Liver (tissue), 8 donors: ENCODE measurements at regions not wholly inside any gene's neighbourhood (a gene's known extent, or its start where the extent isn't known, plus 50 kb on each side); places are given as distances from the start of the nearest gene placed in this dataset.

Experiments
- DNase-seq: peaks from one replicate; pipeline ENCODE4 v3.0.0-alpha.2; 2017; ENCODE audit warnings: low spot score
- H3K27ac ChIP-seq, 2 donors: one replicate each; pipeline ENCODE4 v1.7.0; 2013; ENCODE audit warnings: inconsistent platforms in 2 of 2, low read length in 2 of 2, control low read depth in 1 of 2, low read depth in 1 of 2, mild to moderate bottlenecking in 1 of 2
- H3K27me3 ChIP-seq, 4 donors: one replicate each; pipeline versions ENCODE4 v1.6.1 to v1.7.0; 2013; ENCODE audit warnings: low read length in 3 of 4, inconsistent platforms in 1 of 4, mild to moderate bottlenecking in 1 of 4, moderate library complexity in 1 of 4; ENCODE audit not compliant: control insufficient read depth in 4 of 4, insufficient read depth in 4 of 4
- H3K36me3 ChIP-seq, 4 donors: one replicate each; pipeline versions ENCODE4 v1.6.1 to v1.7.0; 2013; ENCODE audit warnings: low read length in 3 of 4, mild to moderate bottlenecking in 3 of 4, low read depth in 1 of 4, moderate library complexity in 1 of 4; ENCODE audit not compliant: control insufficient read depth in 4 of 4, insufficient read depth in 3 of 4
- H3K4me1 ChIP-seq, 4 donors: one replicate each; pipeline versions ENCODE4 v1.6.1 to v1.7.0; 2013; ENCODE audit warnings: low read length in 3 of 4, mild to moderate bottlenecking in 3 of 4, moderate library complexity in 1 of 4; ENCODE audit not compliant: control insufficient read depth in 4 of 4, insufficient read depth in 4 of 4
- H3K4me3 ChIP-seq, 3 donors: one replicate each; pipeline versions ENCODE4 v1.6.1 to v1.7.0; 2013; ENCODE audit warnings: low read length in 3 of 3, control low read depth in 1 of 3, low read depth in 1 of 3, mild to moderate bottlenecking in 1 of 3
- H3K9ac ChIP-seq, 2 donors: one replicate each; pipeline ENCODE4 v1.7.0; 2013; ENCODE audit warnings: low read length in 2 of 2, mild to moderate bottlenecking in 2 of 2, moderate library complexity in 2 of 2, control low read depth in 1 of 2, low read depth in 1 of 2
- H3K9me3 ChIP-seq, 4 donors: one replicate each; pipeline versions ENCODE4 v1.6.1 to v1.7.0; 2013; ENCODE audit warnings: low read length in 3 of 4; ENCODE audit not compliant: control insufficient read depth in 4 of 4
- ATF3 ChIP-seq: IDR thresholded peaks from 2 replicates; pipeline ENCODE4 v1.6.1; 2016; ENCODE audit warnings: antibody characterized with exemption
- EGR1 ChIP-seq, 2 donors: IDR thresholded peaks; 2 replicates each; pipeline ENCODE4 v1.6.1; 2016 to 2018; ENCODE audit warnings: antibody characterized with exemption in 2 of 2, low read depth in 2 of 2
- FOXA1 ChIP-seq: IDR thresholded peaks from 2 replicates; pipeline ENCODE4 v1.6.1; 2016; ENCODE audit warnings: antibody characterized with exemption
- FOXA2 ChIP-seq: IDR thresholded peaks from 2 replicates; pipeline ENCODE4 v1.6.1; 2016; ENCODE audit warnings: antibody characterized with exemption
- GABPA ChIP-seq, 2 donors: IDR thresholded peaks in 1 of 2; conservative IDR thresholded peaks in 1 of 2; 2 replicates each; pipeline ENCODE4 v1.6.1; 2016; ENCODE audit warnings: antibody characterized with exemption in 2 of 2, mild to moderate bottlenecking in 1 of 2, moderate library complexity in 1 of 2
- HNF4A ChIP-seq, 2 donors: conservative IDR thresholded peaks; 2 replicates each; pipeline ENCODE4 v1.6.1; 2016; ENCODE audit warnings: antibody characterized with exemption in 2 of 2, mild to moderate bottlenecking in 2 of 2
- HNF4G ChIP-seq: IDR thresholded peaks from 2 replicates; pipeline ENCODE4 v1.6.1; 2016; ENCODE audit warnings: antibody characterized with exemption
- JUND ChIP-seq, 2 donors: IDR thresholded peaks; 2 replicates each; pipeline ENCODE4 v1.6.1; 2016; ENCODE audit warnings: antibody characterized with exemption in 2 of 2
- NR2F2 ChIP-seq: IDR thresholded peaks from 2 replicates; pipeline ENCODE4 v1.6.1; 2016; ENCODE audit warnings: antibody characterized with exemption
- RAD21 ChIP-seq, 2 donors: IDR thresholded peaks; 2 replicates each; pipeline ENCODE4 v1.6.1; 2016; ENCODE audit warnings: antibody characterized with exemption in 2 of 2, mild to moderate bottlenecking in 2 of 2
- REST ChIP-seq: IDR thresholded peaks from 2 replicates; pipeline ENCODE4 v1.6.1; 2016; ENCODE audit warnings: antibody characterized with exemption, mild to moderate bottlenecking
- RXRA ChIP-seq, 2 donors: IDR thresholded peaks; 2 replicates each; pipeline ENCODE4 v1.6.1; 2017 to 2018; ENCODE audit warnings: antibody characterized with exemption in 2 of 2, mild to moderate bottlenecking in 1 of 2
- SP1 ChIP-seq: IDR thresholded peaks from 2 replicates; pipeline ENCODE4 v1.6.1; 2018; ENCODE audit warnings: antibody characterized with exemption, mild to moderate bottlenecking
- TAF1 ChIP-seq: conservative IDR thresholded peaks from 2 replicates; pipeline ENCODE4 v1.6.1; 2016; ENCODE audit warnings: antibody characterized with exemption, mild to moderate bottlenecking
- YY1 ChIP-seq: IDR thresholded peaks from 2 replicates; pipeline ENCODE4 v1.6.1; 2016; ENCODE audit warnings: antibody characterized with exemption, mild to moderate bottlenecking
- WGBS: extraction: QIAGEN DNeasy Blood & Tissue Kit; methylation state at CpG from one replicate; pipeline ENCODE4 v1.1.7; 2013; 5-methylcytosine and 5-hydroxymethylcytosine counted together
- TF ChIP-seq, protein P1 (sequence below): IDR thresholded peaks from 2 replicates; pipeline ENCODE4 v1.6.1; 2016; ENCODE audit warnings: antibody characterized with exemption
- TF ChIP-seq, protein P2 (sequence below): fragments of 150-350 bp; IDR thresholded peaks from 2 replicates; pipeline ENCODE4 v1.5.1; 2017; ENCODE audit warnings: improper control_type of control experiment, low read depth, low read length; ENCODE audit not compliant: missing input control
- TF ChIP-seq, protein P3 (sequence below): IDR thresholded peaks from 2 replicates; pipeline ENCODE4 v1.6.1; 2016; ENCODE audit warnings: antibody characterized with exemption
- donor health status: healthy.
- donor health status: healthy.
- donor health status: healthy.
- donor health status: healthy.
- donor health status: healthy.

DNA sequence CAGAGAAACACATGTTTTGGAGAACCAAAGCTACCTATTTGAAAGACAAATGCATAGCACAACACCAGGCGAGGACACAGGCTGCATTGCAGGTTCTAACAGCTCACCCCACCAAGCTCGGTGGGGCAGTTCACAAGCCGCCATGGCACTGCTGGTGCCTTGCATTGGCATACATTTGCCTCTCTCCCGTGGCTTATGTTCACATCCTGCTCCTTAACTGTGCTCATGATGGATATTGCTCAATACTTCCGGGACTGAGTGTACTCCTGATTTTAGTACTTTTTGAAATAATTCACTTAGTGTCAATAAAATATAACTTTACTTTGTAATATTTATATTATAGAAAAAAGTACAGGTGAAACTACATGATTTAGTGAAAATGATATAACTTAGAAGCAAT, 1187.4 kb upstream of the NCAM2 start:
- H3K9me3 ChIP-seq = no peaks in the 10 kb centered on the region
- 46% methylated on average over 5 of the region's 5 CpGs for WGBS
- H3K27ac ChIP-seq = no peak overlapping the region
- no peak for TF ChIP-seq GABPA (IDR thresholded peaks at IDR 0.05 in 1 of 2, conservative IDR thresholded peaks at IDR 0.05 in 1 of 2)
- TF ChIP-seq HNF4A (conservative IDR thresholded peaks at IDR 0.05) = no peak
- TF ChIP-seq TAF1 = no peak
- TF ChIP-seq HNF4G = no peak
- no peak for TF ChIP-seq EGR1 (IDR thresholded peaks at IDR 0.05; ENCODE audit: low read depth in 2 of 2)
- TF ChIP-seq NR2F2 = no peak
- TF ChIP-seq, protein P1, sequence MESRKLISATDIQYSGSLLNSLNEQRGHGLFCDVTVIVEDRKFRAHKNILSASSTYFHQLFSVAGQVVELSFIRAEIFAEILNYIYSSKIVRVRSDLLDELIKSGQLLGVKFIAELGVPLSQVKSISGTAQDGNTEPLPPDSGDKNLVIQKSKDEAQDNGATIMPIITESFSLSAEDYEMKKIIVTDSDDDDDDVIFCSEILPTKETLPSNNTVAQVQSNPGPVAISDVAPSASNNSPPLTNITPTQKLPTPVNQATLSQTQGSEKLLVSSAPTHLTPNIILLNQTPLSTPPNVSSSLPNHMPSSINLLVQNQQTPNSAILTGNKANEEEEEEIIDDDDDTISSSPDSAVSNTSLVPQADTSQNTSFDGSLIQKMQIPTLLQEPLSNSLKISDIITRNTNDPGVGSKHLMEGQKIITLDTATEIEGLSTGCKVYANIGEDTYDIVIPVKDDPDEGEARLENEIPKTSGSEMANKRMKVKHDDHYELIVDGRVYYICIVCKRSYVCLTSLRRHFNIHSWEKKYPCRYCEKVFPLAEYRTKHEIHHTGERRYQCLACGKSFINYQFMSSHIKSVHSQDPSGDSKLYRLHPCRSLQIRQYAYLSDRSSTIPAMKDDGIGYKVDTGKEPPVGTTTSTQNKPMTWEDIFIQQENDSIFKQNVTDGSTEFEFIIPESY = no peak
- TF ChIP-seq RXRA (IDR thresholded peaks at IDR 0.05) = no peak
- no peak for TF ChIP-seq RAD21 (IDR thresholded peaks at IDR 0.05)
- TF ChIP-seq, protein P2, sequence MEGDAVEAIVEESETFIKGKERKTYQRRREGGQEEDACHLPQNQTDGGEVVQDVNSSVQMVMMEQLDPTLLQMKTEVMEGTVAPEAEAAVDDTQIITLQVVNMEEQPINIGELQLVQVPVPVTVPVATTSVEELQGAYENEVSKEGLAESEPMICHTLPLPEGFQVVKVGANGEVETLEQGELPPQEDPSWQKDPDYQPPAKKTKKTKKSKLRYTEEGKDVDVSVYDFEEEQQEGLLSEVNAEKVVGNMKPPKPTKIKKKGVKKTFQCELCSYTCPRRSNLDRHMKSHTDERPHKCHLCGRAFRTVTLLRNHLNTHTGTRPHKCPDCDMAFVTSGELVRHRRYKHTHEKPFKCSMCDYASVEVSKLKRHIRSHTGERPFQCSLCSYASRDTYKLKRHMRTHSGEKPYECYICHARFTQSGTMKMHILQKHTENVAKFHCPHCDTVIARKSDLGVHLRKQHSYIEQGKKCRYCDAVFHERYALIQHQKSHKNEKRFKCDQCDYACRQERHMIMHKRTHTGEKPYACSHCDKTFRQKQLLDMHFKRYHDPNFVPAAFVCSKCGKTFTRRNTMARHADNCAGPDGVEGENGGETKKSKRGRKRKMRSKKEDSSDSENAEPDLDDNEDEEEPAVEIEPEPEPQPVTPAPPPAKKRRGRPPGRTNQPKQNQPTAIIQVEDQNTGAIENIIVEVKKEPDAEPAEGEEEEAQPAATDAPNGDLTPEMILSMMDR = no peak
- TF ChIP-seq FOXA2 = no peak
- no peak for TF ChIP-seq REST
- no peak for TF ChIP-seq JUND (IDR thresholded peaks at IDR 0.05)
- TF ChIP-seq SP1 = no peak
- TF ChIP-seq FOXA1 = no peak
- TF ChIP-seq, protein P3, sequence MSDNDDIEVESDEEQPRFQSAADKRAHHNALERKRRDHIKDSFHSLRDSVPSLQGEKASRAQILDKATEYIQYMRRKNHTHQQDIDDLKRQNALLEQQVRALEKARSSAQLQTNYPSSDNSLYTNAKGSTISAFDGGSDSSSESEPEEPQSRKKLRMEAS = no peak
- no peak for TF ChIP-seq YY1
- no peak for TF ChIP-seq ATF3
- H3K27me3 ChIP-seq = no peaks in the 10 kb centered on the region
- H3K4me3 ChIP-seq = no peak overlapping the region
- H3K4me1 ChIP-seq = no peaks in the 10 kb centered on the region
- H3K9ac ChIP-seq = no peak overlapping the region
- DNase-seq = no peak
- no peaks in the 10 kb centered on the region for H3K36me3 ChIP-seq
